ENCODE measurements at regions not wholly inside any gene's neighbourhood (a gene's known extent, or its start where the extent isn't known, plus 50 kb on each side); places are given as distances from the start of the nearest gene placed in this dataset.

DNA sequence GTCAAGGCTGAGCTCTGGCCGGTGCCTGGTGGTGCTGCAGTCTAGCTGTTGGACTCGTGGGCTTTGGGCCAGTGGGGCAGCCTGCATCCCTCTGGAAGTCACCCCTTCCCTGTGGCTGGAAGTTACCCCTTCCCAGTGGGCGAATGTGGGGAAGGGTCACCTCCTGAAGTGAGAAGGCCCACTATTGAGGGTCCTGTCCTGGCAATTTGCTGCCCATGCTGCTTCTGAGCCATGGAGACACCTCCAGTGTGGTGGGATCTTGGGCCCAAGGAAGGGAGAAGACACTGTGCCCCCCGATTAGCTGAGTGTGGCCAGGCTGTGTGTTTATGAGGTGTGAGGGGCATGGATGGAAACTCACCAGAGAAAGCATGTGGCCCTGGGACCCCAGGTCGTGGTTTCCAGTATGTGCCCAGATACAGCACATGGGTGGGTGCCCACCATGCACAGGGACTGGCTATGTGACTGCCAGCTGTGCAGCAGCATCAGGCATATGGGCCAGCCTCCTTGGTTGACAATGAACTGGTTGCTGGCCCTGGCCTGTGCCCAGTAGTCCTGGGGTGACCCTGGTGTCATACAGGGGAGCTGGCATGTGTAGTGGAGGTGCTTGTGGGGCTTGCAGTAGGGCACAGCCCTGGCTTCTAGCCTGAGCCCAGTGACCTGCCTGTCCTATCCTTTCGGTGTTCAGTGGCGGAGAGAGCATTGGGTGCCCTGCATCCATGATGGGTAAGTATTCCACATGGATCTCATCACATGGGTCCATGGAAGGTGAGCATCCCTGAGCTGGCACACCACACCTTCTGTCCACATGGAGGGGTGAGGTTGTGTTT is 221.2 kb downstream of the SNRPN start:
- Mint-ChIP-seq H3K27me3 (ENCODE audit: insufficient read depth) (no peaks in the 10 kb centered on the region; the same call in 1 of the 2 replicates), H3K36me3 (ENCODE audit: low read depth) (peaks cover 9% of the 10 kb centered on the region), H3K4me1 (ENCODE audit: low read depth) (no peaks in the 10 kb centered on the region), H3K9me3 (peaks cover 63% of the 10 kb centered on the region), H3K4me3 (no peak overlapping the region), H3K27ac (no peak overlapping the region)
- DNase-seq, result no peak
- TF ChIP-seq, protein P1, sequence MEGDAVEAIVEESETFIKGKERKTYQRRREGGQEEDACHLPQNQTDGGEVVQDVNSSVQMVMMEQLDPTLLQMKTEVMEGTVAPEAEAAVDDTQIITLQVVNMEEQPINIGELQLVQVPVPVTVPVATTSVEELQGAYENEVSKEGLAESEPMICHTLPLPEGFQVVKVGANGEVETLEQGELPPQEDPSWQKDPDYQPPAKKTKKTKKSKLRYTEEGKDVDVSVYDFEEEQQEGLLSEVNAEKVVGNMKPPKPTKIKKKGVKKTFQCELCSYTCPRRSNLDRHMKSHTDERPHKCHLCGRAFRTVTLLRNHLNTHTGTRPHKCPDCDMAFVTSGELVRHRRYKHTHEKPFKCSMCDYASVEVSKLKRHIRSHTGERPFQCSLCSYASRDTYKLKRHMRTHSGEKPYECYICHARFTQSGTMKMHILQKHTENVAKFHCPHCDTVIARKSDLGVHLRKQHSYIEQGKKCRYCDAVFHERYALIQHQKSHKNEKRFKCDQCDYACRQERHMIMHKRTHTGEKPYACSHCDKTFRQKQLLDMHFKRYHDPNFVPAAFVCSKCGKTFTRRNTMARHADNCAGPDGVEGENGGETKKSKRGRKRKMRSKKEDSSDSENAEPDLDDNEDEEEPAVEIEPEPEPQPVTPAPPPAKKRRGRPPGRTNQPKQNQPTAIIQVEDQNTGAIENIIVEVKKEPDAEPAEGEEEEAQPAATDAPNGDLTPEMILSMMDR (IDR thresholded peaks at IDR 0.05), result no peak

DNA sequence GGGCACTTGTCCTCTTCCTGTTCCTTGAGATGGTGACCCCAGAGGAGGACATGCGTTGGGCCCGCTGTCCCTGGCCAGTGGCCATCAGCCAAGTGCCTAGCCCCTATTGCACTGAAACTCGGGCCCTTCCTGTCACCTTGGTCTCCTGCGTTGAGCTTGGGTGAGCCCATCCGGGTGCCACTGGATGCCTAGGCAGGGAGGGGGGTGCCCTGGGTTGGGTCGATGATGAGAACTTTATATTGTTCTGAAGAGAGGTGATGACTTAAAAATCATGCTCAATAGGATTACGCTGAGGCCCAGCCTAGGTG is 221.8 kb downstream of the SNRPN start:
- Mint-ChIP-seq H3K9me3 (peaks cover 65% of the 10 kb centered on the region), H3K27me3 (ENCODE audit: insufficient read depth) (no peaks in the 10 kb centered on the region; the same call in 1 of the 2 replicates), H3K4me3 (no peak overlapping the region), H3K27ac (no peak overlapping the region), H3K4me1 (ENCODE audit: low read depth) (no peaks in the 10 kb centered on the region), H3K36me3 (ENCODE audit: low read depth) (peaks cover 9% of the 10 kb centered on the region)
- no peak for DNase-seq
- TF ChIP-seq, protein P1 (IDR thresholded peaks at IDR 0.05), result no peak

GRCh38 chr15:25176991-25177954 is 222.5 kb downstream of the SNRPN start:
- Mint-ChIP-seq H3K4me1 (ENCODE audit: low read depth) (no peaks in the 10 kb centered on the region), H3K27ac (no peak overlapping the region), H3K9me3 (peaks cover 68% of the 10 kb centered on the region), H3K27me3 (ENCODE audit: insufficient read depth) (no peaks in the 10 kb centered on the region; the same call in 1 of the 2 replicates), H3K36me3 (ENCODE audit: low read depth) (peaks cover 9% of the 10 kb centered on the region), H3K4me3 (no peak overlapping the region)
- TF ChIP-seq, protein P1 (IDR thresholded peaks at IDR 0.05), result no peak
- no peak for DNase-seq

- peaks cover 68% of the 10 kb centered on the region for H3K9me3 Mint-ChIP-seq
- DNase-seq, result no peak
- H3K27me3 Mint-ChIP-seq (ENCODE audit: insufficient read depth), result no peaks in the 10 kb centered on the region; the same call in 1 of the 2 replicates
Measured at GRCh38 chr15:25177955-25178801, 223.4 kb downstream of the SNRPN start.

More at GRCh38 chr15:25177955-25178801, 223.4 kb downstream of the SNRPN start:
- Mint-ChIP-seq H3K27ac (no peak overlapping the region), H3K4me1 (ENCODE audit: low read depth) (no peaks in the 10 kb centered on the region), H3K36me3 (ENCODE audit: low read depth) (peaks cover 9% of the 10 kb centered on the region), H3K4me3 (no peak overlapping the region)
- TF ChIP-seq, protein P1 (IDR thresholded peaks at IDR 0.05), result no peak
